Mesenchymal stem cell (in vitro differentiated cells and primary cell): ENCODE measurements at regions not wholly inside any gene's neighbourhood (a gene's known extent, or its start where the extent isn't known, plus 50 kb on each side); places are given as distances from the start of the nearest gene placed in this dataset.

Source experiments
- DNase-seq: peaks from one replicate; pipeline ENCODE4 v3.0.0-alpha.2; 2013
- H2AFZ ChIP-seq: one replicate; pipeline ENCODE4 v1.6.1; 2013; ENCODE audit warnings: low read depth, mild to moderate bottlenecking, control low read depth, inconsistent platforms, low read length, moderate library complexity
- H2AK5ac ChIP-seq: 2 replicates; pipeline ENCODE4 v1.6.1; 2013; ENCODE audit warnings: low read length, moderate library complexity, mild to moderate bottlenecking, inconsistent platforms; ENCODE audit not compliant: severe bottlenecking
- H2BK120ac ChIP-seq: one replicate; pipeline ENCODE4 v1.6.1; 2013; ENCODE audit warnings: low read depth, mild to moderate bottlenecking, inconsistent platforms, low read length, moderate library complexity
- H2BK12ac ChIP-seq, 2 experiments: one replicate each; pipeline ENCODE4 v1.6.1; 2013; ENCODE audit warnings: inconsistent platforms in 2 of 2, low read length in 2 of 2, mild to moderate bottlenecking in 2 of 2, moderate library complexity in 2 of 2, control low read depth in 1 of 2
- H2BK15ac ChIP-seq: one replicate; pipeline ENCODE4 v1.6.1; 2013; ENCODE audit warnings: mild to moderate bottlenecking, low read depth, inconsistent platforms; ENCODE audit not compliant: poor library complexity, severe bottlenecking
- H2BK5ac ChIP-seq: 2 replicates; pipeline ENCODE4 v1.6.1; 2013; ENCODE audit warnings: low read depth, mild to moderate bottlenecking, low read length, control low read depth, inconsistent platforms; ENCODE audit not compliant: poor library complexity, severe bottlenecking
- H3K14ac ChIP-seq, 2 experiments: one replicate each; pipeline ENCODE4 v1.6.1; 2013; ENCODE audit warnings: inconsistent platforms in 2 of 2, low read length in 2 of 2, control low read depth in 1 of 2, mild to moderate bottlenecking in 1 of 2, moderate library complexity in 1 of 2
- H3K18ac ChIP-seq, 2 experiments: one replicate each; pipeline ENCODE4 v1.6.1; 2013; ENCODE audit warnings: inconsistent platforms in 2 of 2, low read length in 2 of 2, control low read depth in 1 of 2, low read depth in 1 of 2, mild to moderate bottlenecking in 1 of 2
- H3K23ac ChIP-seq, 2 experiments: one replicate each; pipeline ENCODE4 v1.6.1; 2013; ENCODE audit warnings: inconsistent platforms in 2 of 2, low read length in 2 of 2, mild to moderate bottlenecking in 2 of 2, moderate library complexity in 2 of 2, control low read depth in 1 of 2
- H3K27ac ChIP-seq: 2 replicates; pipeline ENCODE4 v1.5.1; 2013; ENCODE audit warnings: mild to moderate bottlenecking, moderate library complexity, low read length, control low read depth, inconsistent platforms; ENCODE audit not compliant: poor library complexity, severe bottlenecking
- H3K27me3 ChIP-seq, 2 experiments: 2 replicates each; pipeline versions ENCODE4 v1.6.1 to v1.7.0; 2013; ENCODE audit warnings: low read length in 2 of 2, mild to moderate bottlenecking in 2 of 2, moderate library complexity in 2 of 2, control low read depth in 1 of 2, inconsistent platforms in 1 of 2; ENCODE audit not compliant: control insufficient read depth in 1 of 2, insufficient read depth in 1 of 2
- H3K36me3 ChIP-seq, 2 experiments: 2 replicates each; pipeline versions ENCODE4 v1.6.1 to v1.7.0; 2013; ENCODE audit warnings: low read length in 2 of 2, control low read depth in 1 of 2, inconsistent platforms in 1 of 2, low read depth in 1 of 2, mild to moderate bottlenecking in 1 of 2; ENCODE audit not compliant: insufficient read depth in 2 of 2, control insufficient read depth in 1 of 2
- H3K4ac ChIP-seq, 2 experiments: one replicate each; pipeline ENCODE4 v1.6.1; 2013; ENCODE audit warnings: inconsistent platforms in 2 of 2, low read length in 2 of 2, mild to moderate bottlenecking in 2 of 2, moderate library complexity in 2 of 2, control low read depth in 1 of 2, low read depth in 1 of 2
- H3K4me1 ChIP-seq: 2 replicates; pipeline ENCODE4 v1.6.1; 2013; ENCODE audit warnings: low read depth, low read length, control low read depth; ENCODE audit not compliant: control insufficient read depth, insufficient read depth
- H3K4me2 ChIP-seq: 2 replicates; pipeline ENCODE4 v1.6.1; 2013; ENCODE audit warnings: low read length, mild to moderate bottlenecking, inconsistent platforms; ENCODE audit not compliant: poor library complexity, severe bottlenecking
- H3K4me3 ChIP-seq, 2 experiments: 2 replicates each; pipeline versions ENCODE4 v1.5.1 to v1.7.0; 2013; ENCODE audit warnings: low read length in 2 of 2, mild to moderate bottlenecking in 2 of 2, control low read depth in 1 of 2, low read depth in 1 of 2; ENCODE audit not compliant: insufficient read depth in 1 of 2
- H3K79me1 ChIP-seq: replicated peaks from 2 replicates; pipeline ENCODE4 v1.6.1; 2013; ENCODE audit warnings: mild to moderate bottlenecking, control low read depth, low read length, inconsistent platforms; ENCODE audit not compliant: poor library complexity, severe bottlenecking
- H3K9ac ChIP-seq: 2 replicates; pipeline ENCODE4 v1.7.0; 2013; ENCODE audit warnings: mild to moderate bottlenecking, low read length, moderate library complexity
- H3K9me3 ChIP-seq: 2 replicates; pipeline ENCODE4 v1.7.0; 2013; ENCODE audit warnings: mild to moderate bottlenecking, low read length; ENCODE audit not compliant: control insufficient read depth
- H4K8ac ChIP-seq: one replicate; pipeline ENCODE4 v1.6.1; 2013; ENCODE audit warnings: inconsistent platforms, mild to moderate bottlenecking, low read length, moderate library complexity
- H4K91ac ChIP-seq: one replicate; pipeline ENCODE4 v1.6.1; 2013; ENCODE audit warnings: mild to moderate bottlenecking, low read length, inconsistent platforms
- WGBS: methylation state at CpG from one replicate; pipeline ENCODE4 v1.1.7; 2013; ENCODE audit warnings: mixed read lengths; 5-methylcytosine and 5-hydroxymethylcytosine counted together

DNA sequence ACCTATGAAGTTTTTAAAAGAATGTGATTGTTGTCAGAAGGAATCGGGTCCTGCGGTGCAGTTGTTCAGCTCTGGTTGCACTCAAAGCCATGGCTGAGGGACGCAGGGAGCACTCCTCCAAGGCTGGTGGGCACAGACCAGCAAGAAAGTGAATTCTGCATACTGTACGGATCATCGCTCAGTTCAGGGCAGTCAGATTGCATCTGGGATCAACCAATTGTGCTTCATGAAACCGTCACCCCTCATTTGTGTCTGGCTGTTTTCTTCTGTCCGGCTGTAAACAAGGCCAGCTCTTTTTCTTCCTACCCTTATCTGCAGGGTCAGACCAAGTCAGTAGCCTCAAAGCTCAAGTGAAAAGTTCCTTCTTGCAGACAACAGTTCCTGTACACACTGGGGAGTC is 478.3 kb downstream of the TFAP2A start:
- WGBS: 88% methylated on average over 7 of the region's 7 CpGs
- no peak overlapping the region for H2AFZ ChIP-seq

GRCh38 chr6:9933677-9934076 is 481.2 kb downstream of the TFAP2A start:
- no peaks in the 10 kb centered on the region for H3K79me1 ChIP-seq
- no peak for DNase-seq
- H4K91ac ChIP-seq: no peak overlapping the region
- H3K27me3 ChIP-seq: no peaks in the 10 kb centered on the region
- H3K9ac ChIP-seq: no peak overlapping the region
- no peaks in the 10 kb centered on the region for H3K4me1 ChIP-seq
- H3K4ac ChIP-seq: no peak overlapping the region
- no peak overlapping the region for H2BK5ac ChIP-seq
- H2BK120ac ChIP-seq: no peak overlapping the region
- H3K4me2 ChIP-seq: no peak overlapping the region
- no peak overlapping the region for H3K4me3 ChIP-seq
- no peak overlapping the region for H3K18ac ChIP-seq
- no peak overlapping the region for H2BK12ac ChIP-seq
- H3K23ac ChIP-seq: no peak overlapping the region
- no peaks in the 10 kb centered on the region for H3K36me3 ChIP-seq
- no peak overlapping the region for H4K8ac ChIP-seq
- H2AK5ac ChIP-seq: no peak overlapping the region
- H3K27ac ChIP-seq: no peak overlapping the region
- no peak overlapping the region for H2BK15ac ChIP-seq
- H3K14ac ChIP-seq: no peak overlapping the region
- no CpG with 5 or more reads among the region's 2 CpGs for WGBS
- peaks cover 17% of the 10 kb centered on the region for H3K9me3 ChIP-seq
- no peak overlapping the region for H2AFZ ChIP-seq

More for the DNA sequence above, 478.3 kb downstream of the TFAP2A start:
- Histone ChIP-seq H3K4me2 (no peak overlapping the region), H4K91ac (no peak overlapping the region), H2BK5ac (no peak overlapping the region), H3K27me3 (no peaks in the 10 kb centered on the region), H2BK120ac (no peak overlapping the region), H3K36me3 (no peaks in the 10 kb centered on the region), H3K4me3 (no peak overlapping the region), H3K9ac (no peak overlapping the region), H2BK12ac (no peak overlapping the region), H3K9me3 (peaks cover 5% of the 10 kb centered on the region), H3K14ac (no peak overlapping the region), H3K4me1 (no peaks in the 10 kb centered on the region), H3K79me1 (no peaks in the 10 kb centered on the region), H4K8ac (no peak overlapping the region), H2AK5ac (no peak overlapping the region), H3K4ac (no peak overlapping the region), H2BK15ac (no peak overlapping the region), H3K23ac (no peak overlapping the region), H3K18ac (no peak overlapping the region), H3K27ac (no peak overlapping the region)
- no peak for DNase-seq

GRCh38 chr6:9927275-9927674 is 487.6 kb downstream of the TFAP2A start:
- WGBS: 100% methylated on average over 1 of the region's 1 CpG
- H2AK5ac ChIP-seq: no peak overlapping the region

GRCh38 chr6:9924971-9925370 is 489.9 kb downstream of the TFAP2A start:
- H3K27me3 ChIP-seq: no peaks in the 10 kb centered on the region
- no peak overlapping the region for H2BK120ac ChIP-seq
- no peak overlapping the region for H2AFZ ChIP-seq
- no peak overlapping the region for H4K91ac ChIP-seq
- H3K79me1 ChIP-seq: no peaks in the 10 kb centered on the region
- no peak overlapping the region for H3K4ac ChIP-seq
- no peak overlapping the region for H2BK12ac ChIP-seq
- 77% methylated on average over 7 of the region's 7 CpGs for WGBS
- no peak for DNase-seq
- H3K27ac ChIP-seq: no peak overlapping the region
- no peak overlapping the region for H3K9ac ChIP-seq
- H3K18ac ChIP-seq: no peak overlapping the region
- no peaks in the 10 kb centered on the region for H3K36me3 ChIP-seq
- H2BK5ac ChIP-seq: no peak overlapping the region
- H2BK15ac ChIP-seq: no peak overlapping the region
- no peak overlapping the region for H2AK5ac ChIP-seq
- no peak overlapping the region for H3K14ac ChIP-seq
- H3K23ac ChIP-seq: no peak overlapping the region
- no peak overlapping the region for H3K4me2 ChIP-seq
- peaks cover 31% of the 10 kb centered on the region for H3K9me3 ChIP-seq
- H4K8ac ChIP-seq: no peak overlapping the region
- no peak overlapping the region for H3K4me3 ChIP-seq
- H3K4me1 ChIP-seq: no peaks in the 10 kb centered on the region

More at GRCh38 chr6:9927275-9927674, 487.6 kb downstream of the TFAP2A start:
- no peak for DNase-seq
- no peak overlapping the region for H2BK120ac ChIP-seq
- H3K9me3 ChIP-seq: peaks cover 31% of the 10 kb centered on the region
- no peak overlapping the region for H3K4me2 ChIP-seq
- no peaks in the 10 kb centered on the region for H3K27me3 ChIP-seq
- no peak overlapping the region for H2BK15ac ChIP-seq
- H4K91ac ChIP-seq: no peak overlapping the region
- no peak overlapping the region for H3K18ac ChIP-seq
- no peak overlapping the region for H2BK5ac ChIP-seq
- no peaks in the 10 kb centered on the region for H3K4me1 ChIP-seq
- no peak overlapping the region for H3K27ac ChIP-seq
- H3K14ac ChIP-seq: no peak overlapping the region
- H3K9ac ChIP-seq: no peak overlapping the region
- no peak overlapping the region for H3K4ac ChIP-seq
- no peaks in the 10 kb centered on the region for H3K36me3 ChIP-seq
- no peak overlapping the region for H2AFZ ChIP-seq
- no peak overlapping the region for H3K4me3 ChIP-seq
- H4K8ac ChIP-seq: no peak overlapping the region
- no peak overlapping the region for H2BK12ac ChIP-seq
- no peak overlapping the region for H3K23ac ChIP-seq
- H3K79me1 ChIP-seq: no peaks in the 10 kb centered on the region
